GM23248 (cell line): ENCODE measurements at regions not wholly inside any gene's neighbourhood (a gene's known extent, or its start where the extent isn't known, plus 50 kb on each side); places are given as distances from the start of the nearest gene placed in this dataset.

ENCODE experiments used
- DNase-seq: peaks from one replicate; pipeline ENCODE4 v3.0.0-alpha.2; 2015
- H2AFZ ChIP-seq: fragments of 200-600 bp; sonication (generic); 2 replicates; pipeline ENCODE4 v1.6.1; 2016; ENCODE audit warnings: antibody characterized with exemption
- H3F3A ChIP-seq: fragments of 200-600 bp; sonication (generic); 2 replicates; pipeline ENCODE4 v1.6.1; 2016; ENCODE audit warnings: mild to moderate bottlenecking, antibody characterized with exemption, mixed run types; ENCODE audit not compliant: insufficient read depth
- H3K27ac ChIP-seq: fragments of 200-600 bp; sonication (generic); 2 replicates; pipeline ENCODE4 v1.5.1; 2016; ENCODE audit warnings: mild to moderate bottlenecking
- H3K27me3 ChIP-seq: fragments of 200-600 bp; sonication (generic); replicated peaks from 2 replicates; pipeline ENCODE4 v1.6.1; 2016; ENCODE audit warnings: mild to moderate bottlenecking; ENCODE audit not compliant: insufficient read depth
- H3K36me3 ChIP-seq: fragments of 200-600 bp; sonication (generic); 2 replicates; pipeline ENCODE4 v1.6.1; 2016; ENCODE audit warnings: low read depth, mild to moderate bottlenecking
- H3K4me1 ChIP-seq: fragments of 200-600 bp; sonication (generic); 2 replicates; pipeline ENCODE4 v1.6.1; 2016; ENCODE audit warnings: mild to moderate bottlenecking; ENCODE audit not compliant: insufficient read depth
- H3K4me2 ChIP-seq: fragments of 200-600 bp; sonication (generic); one replicate; pipeline ENCODE4 v1.6.1; 2016; ENCODE audit warnings: mild to moderate bottlenecking; ENCODE audit not compliant: unreplicated experiment
- H3K4me3 ChIP-seq: fragments of 200-600 bp; sonication (generic); 2 replicates; pipeline ENCODE4 v1.5.1; 2016; ENCODE audit warnings: mild to moderate bottlenecking
- H3K79me2 ChIP-seq: fragments of 200-600 bp; sonication (generic); 2 replicates; pipeline ENCODE4 v1.6.1; 2016; ENCODE audit warnings: mild to moderate bottlenecking; ENCODE audit not compliant: insufficient read depth
- H3K9ac ChIP-seq: fragments of 200-600 bp; sonication (generic); 2 replicates; pipeline ENCODE4 v1.6.1; 2016; ENCODE audit warnings: mild to moderate bottlenecking
- H3K9me2 ChIP-seq: fragments of 200-600 bp; sonication (generic); 2 replicates; pipeline ENCODE4 v1.6.1; 2016; ENCODE audit warnings: mixed run types, mild to moderate bottlenecking, moderate library complexity; ENCODE audit not compliant: insufficient read depth
- H3K9me3 ChIP-seq: fragments of 200-600 bp; sonication (generic); one replicate; pipeline ENCODE4 v1.6.1; 2017; ENCODE audit warnings: low read depth
- H4K20me1 ChIP-seq: fragments of 200-600 bp; sonication (generic); 2 replicates; pipeline ENCODE4 v1.6.0; 2016; ENCODE audit not compliant: insufficient read depth
- EZH2 ChIP-seq: fragments of 200-600 bp; sonication (generic); IDR thresholded peaks from 2 replicates; pipeline ENCODE4 v1.6.1; 2018; ENCODE audit warnings: antibody characterized with exemption, mild to moderate bottlenecking; ENCODE audit not compliant: insufficient read depth, poor library complexity, severe bottlenecking
- EZH2phosphoT487 ChIP-seq: fragments of 200-600 bp; sonication (generic); IDR thresholded peaks from 2 replicates; pipeline ENCODE4 v1.6.1; 2018; ENCODE audit warnings: antibody characterized with exemption, moderate library complexity, mild to moderate bottlenecking, low read depth; ENCODE audit not compliant: insufficient read depth
- WGBS, 2 experiments: methylation state at CpG; one replicate each; pipeline ENCODE4 v1.1.6; 2015 to 2017; ENCODE audit warnings: low lambda C conversion rate in 2 of 2, low coverage in 1 of 2; ENCODE audit errors: missing lambda C conversion rate in 2 of 2; 5-methylcytosine and 5-hydroxymethylcytosine counted together
- in situ Hi-C: fragments of 300-500 bp; cut with MboI; formaldehyde crosslinking; loops from 2 replicates; pipeline ENCODE4 v1.15.0; 2020

DNA sequence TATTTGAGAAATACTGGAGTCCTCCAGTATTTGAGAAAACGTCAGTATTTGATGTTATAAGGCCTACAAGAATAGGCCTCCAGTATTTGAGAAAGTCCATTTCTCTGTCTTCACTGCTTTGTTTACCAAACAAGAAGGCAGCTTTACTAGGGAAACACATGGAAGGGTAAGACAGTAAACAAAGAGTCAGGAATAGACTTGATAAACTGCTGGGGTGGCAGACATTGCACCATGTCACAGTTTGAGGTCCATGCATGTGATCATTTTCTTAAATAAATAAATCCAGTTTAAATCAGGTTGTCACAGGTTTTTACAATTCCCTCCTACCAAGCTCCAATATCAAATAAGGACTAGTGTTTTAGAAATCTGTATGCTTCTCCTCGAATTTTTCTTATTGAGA lies 1431.0 kb upstream of the SPRY2 start:
- Histone ChIP-seq H3K27ac (no peak overlapping the region), H3K79me2 (no peaks in the 10 kb centered on the region), H3K27me3 (no peaks in the 10 kb centered on the region), H3K4me3 (no peak overlapping the region), H3K9me3 (no peaks in the 10 kb centered on the region), H3K4me2 (no peak overlapping the region), H3K9me2 (no peaks in the 10 kb centered on the region), H2AFZ (no peak overlapping the region), H3F3A (no peaks in the 10 kb centered on the region), H3K4me1 (no peaks in the 10 kb centered on the region), H3K9ac (no peak overlapping the region), H3K36me3 (no peaks in the 10 kb centered on the region), H4K20me1 (no peaks in the 10 kb centered on the region)
- no peak for DNase-seq
- no peak for TF ChIP-seq EZH2
- no peak for TF ChIP-seq EZH2phosphoT487
- WGBS, 2 experiments: 0 to 3% methylated on average over 2 of the region's 2 CpGs
- in situ Hi-C loops: no loop called here

DNA sequence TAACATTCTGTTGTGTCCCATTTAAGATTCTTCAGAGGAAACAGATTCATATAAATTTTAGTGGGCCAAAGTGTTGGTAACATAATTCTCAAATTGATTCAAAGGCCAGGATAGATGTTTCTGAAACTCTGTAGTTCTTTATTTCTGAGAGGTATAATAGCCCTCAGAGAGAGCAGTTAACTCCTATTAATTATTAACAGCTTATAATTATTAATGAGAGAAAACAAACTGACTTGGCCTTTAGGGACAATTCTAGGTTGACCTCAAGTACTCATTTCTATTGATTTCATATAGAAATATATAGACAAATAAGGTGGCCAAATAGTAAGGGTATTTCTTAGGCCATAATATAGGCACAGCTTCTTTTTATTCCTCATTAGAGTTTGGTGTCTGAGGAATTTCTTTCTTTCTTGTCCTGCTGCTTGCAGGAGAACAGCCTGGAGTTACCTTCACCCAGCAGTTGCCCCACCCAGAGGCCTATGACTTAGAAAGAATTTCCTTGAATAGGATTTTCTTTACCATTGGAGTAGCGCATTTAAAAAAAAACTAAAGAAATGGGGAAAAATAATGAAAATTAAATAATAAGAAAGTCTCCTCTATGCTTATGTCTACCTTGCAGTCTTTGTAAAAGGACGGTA lies 1430.1 kb upstream of the SPRY2 start:
- 15 to 33% methylated on average over 2 of the region's 2 CpGs for WGBS, 2 experiments
- H3K4me2 ChIP-seq: no peak overlapping the region
- H3K79me2 ChIP-seq: no peaks in the 10 kb centered on the region
- H3K4me3 ChIP-seq: no peak overlapping the region
- no peaks in the 10 kb centered on the region for H3F3A ChIP-seq
- H3K9ac ChIP-seq: no peak overlapping the region
- H2AFZ ChIP-seq: no peak overlapping the region
- H3K27ac ChIP-seq: no peak overlapping the region
- H4K20me1 ChIP-seq: no peaks in the 10 kb centered on the region
- TF ChIP-seq EZH2phosphoT487 (no peak), EZH2 (no peak)
- H3K27me3 ChIP-seq: no peaks in the 10 kb centered on the region
- no peaks in the 10 kb centered on the region for H3K9me3 ChIP-seq
- H3K9me2 ChIP-seq: no peaks in the 10 kb centered on the region
- H3K4me1 ChIP-seq: no peaks in the 10 kb centered on the region
- no peaks in the 10 kb centered on the region for H3K36me3 ChIP-seq
- in situ Hi-C loops: no loop called here
- DNase-seq: no peak

DNA sequence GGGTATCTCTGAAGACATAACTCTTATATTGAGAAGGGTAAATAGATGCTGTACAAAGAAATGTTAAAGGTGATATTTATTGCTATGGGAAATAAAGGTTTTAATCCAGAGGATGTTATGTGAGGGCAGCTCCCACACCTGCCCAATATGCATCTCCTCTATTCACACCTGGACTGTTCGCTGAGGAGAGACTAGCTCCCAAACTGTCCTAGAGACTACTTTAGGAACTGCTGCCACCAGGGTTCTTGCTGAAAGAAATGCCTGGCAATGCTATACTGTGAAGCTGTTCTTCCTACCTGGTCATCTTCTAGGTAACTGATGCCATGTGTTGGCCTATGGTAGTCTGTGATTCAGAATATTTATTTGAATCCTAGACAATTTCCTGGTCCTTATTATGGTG lies 1421.5 kb upstream of the SPRY2 start:
- Histone ChIP-seq H3K9me3 (no peaks in the 10 kb centered on the region), H3K4me2 (no peak overlapping the region), H3K4me1 (no peaks in the 10 kb centered on the region), H3K9me2 (no peaks in the 10 kb centered on the region), H3K79me2 (no peaks in the 10 kb centered on the region), H3K27me3 (no peaks in the 10 kb centered on the region), H3K9ac (no peak overlapping the region), H3F3A (no peaks in the 10 kb centered on the region), H3K36me3 (no peaks in the 10 kb centered on the region), H3K27ac (no peak overlapping the region), H3K4me3 (no peak overlapping the region), H2AFZ (no peak overlapping the region), H4K20me1 (no peaks in the 10 kb centered on the region)
- TF ChIP-seq EZH2 (no peak), EZH2phosphoT487 (no peak)
- no peak for DNase-seq
- in situ Hi-C loops: no loop called here
- 24 to 32% methylated on average over 1 of the region's 1 CpG for WGBS, 2 experiments

DNA sequence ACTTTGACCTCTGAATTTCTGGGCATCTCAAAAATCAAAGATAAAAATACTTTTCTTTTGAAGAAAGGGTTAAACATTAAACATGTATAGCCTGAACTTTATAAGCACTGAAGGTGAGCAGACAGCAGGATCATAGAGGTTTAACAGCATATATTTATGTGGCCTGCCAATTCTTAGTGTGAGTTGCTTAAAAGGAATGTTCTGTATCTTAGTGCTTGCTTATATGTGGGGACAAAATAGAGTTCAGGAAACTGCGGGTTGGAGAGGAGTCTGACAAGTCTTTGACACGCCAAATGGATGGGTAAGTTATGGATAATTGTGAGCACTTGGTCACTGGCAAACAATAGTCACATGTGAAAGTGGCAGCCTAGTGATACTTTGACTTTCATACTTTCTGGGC lies 1419.4 kb upstream of the SPRY2 start:
- 34 to 55% methylated on average over 2 of the region's 2 CpGs for WGBS, 2 experiments
- H3K79me2 ChIP-seq: no peaks in the 10 kb centered on the region
- H4K20me1 ChIP-seq: no peaks in the 10 kb centered on the region
- H3K27ac ChIP-seq: no peak overlapping the region
- H3K9ac ChIP-seq: no peak overlapping the region
- no peaks in the 10 kb centered on the region for H3K36me3 ChIP-seq
- H3K27me3 ChIP-seq: no peaks in the 10 kb centered on the region
- H2AFZ ChIP-seq: no peak overlapping the region
- no peaks in the 10 kb centered on the region for H3F3A ChIP-seq
- no peaks in the 10 kb centered on the region for H3K4me1 ChIP-seq
- DNase-seq: no peak
- TF ChIP-seq EZH2phosphoT487: no peak
- TF ChIP-seq EZH2: no peak
- no peaks in the 10 kb centered on the region for H3K9me2 ChIP-seq
- no peak overlapping the region for H3K4me3 ChIP-seq
- H3K4me2 ChIP-seq: no peak overlapping the region
- in situ Hi-C loops: no loop called here
- no peaks in the 10 kb centered on the region for H3K9me3 ChIP-seq
